HL-60 (cell line): ENCODE measurements at regions not wholly inside any gene's neighbourhood (a gene's known extent, or its start where the extent isn't known, plus 50 kb on each side); places are given as distances from the start of the nearest gene placed in this dataset.

Experiments used
- DNase-seq, 2 experiments: peaks; one replicate each; pipeline ENCODE4 v3.0.0-alpha.2; 2010 to 2020; ENCODE audit warnings: low read depth in 1 of 2, low spot score in 1 of 2
- H3K27ac ChIP-seq: fragments of 250-450 bp; sonication (Bioruptor Pico); replicated peaks from 2 replicates; pipeline ENCODE4 v1.5.1; 2020; ENCODE audit warnings: mild to moderate bottlenecking, moderate library complexity
- H3K27me3 ChIP-seq: fragments of 250-450 bp; sonication (Bioruptor Pico); 2 replicates; pipeline ENCODE4 v1.5.1; 2021; ENCODE audit warnings: mild to moderate bottlenecking, moderate library complexity; ENCODE audit not compliant: insufficient read depth, poor library complexity, severe bottlenecking
- H3K4me3 ChIP-seq: replicated peaks from 2 replicates; pipeline ENCODE4 v1.5.1; 2011; ENCODE audit warnings: mild to moderate bottlenecking, control low read depth, low read length; ENCODE audit not compliant: insufficient read depth
- GABPA ChIP-seq: IDR thresholded peaks from 2 replicates; pipeline ENCODE4 v1.6.1; 2012; ENCODE audit warnings: low read depth
- POLR2AphosphoS5 ChIP-seq: IDR thresholded peaks from 2 replicates; pipeline ENCODE4 v1.6.1; 2012; ENCODE audit warnings: low read depth
- REST ChIP-seq: IDR thresholded peaks from 2 replicates; pipeline ENCODE4 v1.6.1; 2012; ENCODE audit warnings: low read depth; ENCODE audit not compliant: insufficient replicate concordance
- SPI1 ChIP-seq: IDR thresholded peaks from 2 replicates; pipeline ENCODE4 v1.6.1; 2012; ENCODE audit warnings: low read depth, mild to moderate bottlenecking, borderline replicate concordance
- TF ChIP-seq, protein P1 (sequence below): IDR thresholded peaks from one replicate; pipeline ENCODE4 v1.5.1; 2011; ENCODE audit warnings: low read length, control low read depth, inconsistent platforms; ENCODE audit not compliant: insufficient read depth

- TF ChIP-seq GABPA (no peak), REST (no peak)
- TF ChIP-seq, protein P1, sequence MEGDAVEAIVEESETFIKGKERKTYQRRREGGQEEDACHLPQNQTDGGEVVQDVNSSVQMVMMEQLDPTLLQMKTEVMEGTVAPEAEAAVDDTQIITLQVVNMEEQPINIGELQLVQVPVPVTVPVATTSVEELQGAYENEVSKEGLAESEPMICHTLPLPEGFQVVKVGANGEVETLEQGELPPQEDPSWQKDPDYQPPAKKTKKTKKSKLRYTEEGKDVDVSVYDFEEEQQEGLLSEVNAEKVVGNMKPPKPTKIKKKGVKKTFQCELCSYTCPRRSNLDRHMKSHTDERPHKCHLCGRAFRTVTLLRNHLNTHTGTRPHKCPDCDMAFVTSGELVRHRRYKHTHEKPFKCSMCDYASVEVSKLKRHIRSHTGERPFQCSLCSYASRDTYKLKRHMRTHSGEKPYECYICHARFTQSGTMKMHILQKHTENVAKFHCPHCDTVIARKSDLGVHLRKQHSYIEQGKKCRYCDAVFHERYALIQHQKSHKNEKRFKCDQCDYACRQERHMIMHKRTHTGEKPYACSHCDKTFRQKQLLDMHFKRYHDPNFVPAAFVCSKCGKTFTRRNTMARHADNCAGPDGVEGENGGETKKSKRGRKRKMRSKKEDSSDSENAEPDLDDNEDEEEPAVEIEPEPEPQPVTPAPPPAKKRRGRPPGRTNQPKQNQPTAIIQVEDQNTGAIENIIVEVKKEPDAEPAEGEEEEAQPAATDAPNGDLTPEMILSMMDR, result no peak
- H3K27me3 ChIP-seq, result no peaks in the 10 kb centered on the region
- H3K27ac ChIP-seq, result no peak overlapping the region
- no peak for DNase-seq
- no peak overlapping the region for H3K4me3 ChIP-seq
These were observed 107.9 kb upstream of the SYNDIG1 start for GRCh38 chr20:24361541-24361940.

DNA sequence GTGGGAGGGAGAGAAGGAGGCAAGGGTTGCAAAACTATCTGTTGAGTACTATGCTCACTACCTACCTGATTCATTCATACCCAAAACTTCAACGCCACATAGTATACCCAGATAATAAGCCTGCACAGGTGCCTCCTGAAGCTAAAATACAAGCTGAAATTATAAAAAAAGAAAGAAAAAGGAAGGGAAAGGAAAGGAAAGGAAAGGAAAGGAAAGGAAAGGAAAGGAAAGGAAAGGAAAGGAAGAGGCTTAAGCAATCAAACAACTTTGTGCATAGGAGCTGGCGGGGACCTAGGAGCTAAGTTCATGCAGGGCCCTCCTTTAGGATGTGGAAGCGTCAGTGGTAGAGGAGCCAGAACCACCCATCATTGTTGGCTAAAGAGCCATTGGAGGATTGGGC lies 108.9 kb upstream of the SYNDIG1 start:
- Histone ChIP-seq H3K4me3 (no peak overlapping the region), H3K27me3 (no peaks in the 10 kb centered on the region), H3K27ac (no peak overlapping the region)
- no peak for TF ChIP-seq POLR2AphosphoS5
- TF ChIP-seq GABPA, result no peak
- no peak for DNase-seq

- no peak for DNase-seq
- TF ChIP-seq GABPA, result no peak
- no peak for TF ChIP-seq POLR2AphosphoS5
- TF ChIP-seq, protein P1, result no peak
- TF ChIP-seq REST, result no peak
- TF ChIP-seq SPI1, result no peak
- no peak overlapping the region for H3K27ac ChIP-seq
- no peak overlapping the region for H3K4me3 ChIP-seq
- H3K27me3 ChIP-seq, result no peaks in the 10 kb centered on the region
These were observed 110.0 kb upstream of the SYNDIG1 start for GRCh38 chr20:24359321-24360027.

- no peak for DNase-seq
- TF ChIP-seq SPI1 (no peak), REST (no peak), POLR2AphosphoS5 (no peak), GABPA (no peak)
- TF ChIP-seq, protein P1, result no peak
- Histone ChIP-seq H3K27me3 (no peaks in the 10 kb centered on the region), H3K4me3 (no peak overlapping the region), H3K27ac (no peak overlapping the region)
These were observed 111.5 kb upstream of the SYNDIG1 start for GRCh38 chr20:24357931-24358330.
